ENCODE measurements at regions not wholly inside any gene's neighbourhood (a gene's known extent, or its start where the extent isn't known, plus 50 kb on each side); places are given as distances from the start of the nearest gene placed in this dataset.

GRCh38 chr13:65601855-65602254 is 1628.3 kb downstream of the PCDH9 start:
- Histone ChIP-seq H3K4me3 (no peak overlapping the region), H3K27me3 (no peaks in the 10 kb centered on the region), H3K4me1 (no peaks in the 10 kb centered on the region), H3K27ac (peak overlapping the region in 1 of 4 donors; percentile 11), H3K36me3 (no peaks in the 10 kb centered on the region), H3K9me3 (no peaks in the 10 kb centered on the region)
- TF ChIP-seq EP300 (IDR thresholded peaks at IDR 0.05) (no peak), CTCF (IDR thresholded peaks at IDR 0.05) (no peak), POLR2A (IDR thresholded peaks at IDR 0.05) (no peak)
- WGBS, 2 donors: 54 to 55% methylated on average over 1 of the region's 1 CpG
- no peak for DNase-seq (ENCODE audit: low spot score in 2 of 2)

- no peaks in the 10 kb centered on the region for H3K36me3 ChIP-seq
- peak overlapping the region in 1 of 4 donors; percentile 19 for H3K27ac ChIP-seq
- H3K4me3 ChIP-seq: no peak overlapping the region
- WGBS, 2 donors: 30 to 42% methylated on average over 4 of the region's 4 CpGs
- DNase-seq (ENCODE audit: low spot score in 2 of 2): no peak
- H3K9me3 ChIP-seq: no peaks in the 10 kb centered on the region
- H3K4me1 ChIP-seq: peaks cover 0 to under 1% (median 0%) of the 10 kb centered on the region in 4 donors
- TF ChIP-seq POLR2A (IDR thresholded peaks at IDR 0.05) (no peak), EP300 (IDR thresholded peaks at IDR 0.05) (no peak)
- H3K27me3 ChIP-seq: no peaks in the 10 kb centered on the region
Measured at GRCh38 chr13:65600702-65601101, 1629.4 kb downstream of the PCDH9 start.

GRCh38 chr13:65597839-65598818 is 1632.0 kb downstream of the PCDH9 start:
- DNase-seq (ENCODE audit: low spot score in 2 of 2): no peak
- Histone ChIP-seq H3K9me3 (no peaks in the 10 kb centered on the region), H3K27me3 (no peaks in the 10 kb centered on the region), H3K4me1 (peaks cover 0 to 16% (median 4%) of the 10 kb centered on the region in 4 donors), H3K4me3 (no peak overlapping the region), H3K27ac (peak overlapping the region in 3 of 4 donors; percentile 8 to 55 (median 32)), H3K36me3 (no peaks in the 10 kb centered on the region)
- no peak for TF ChIP-seq POLR2A (IDR thresholded peaks at IDR 0.05)
- TF ChIP-seq CTCF (IDR thresholded peaks at IDR 0.05): no peak
- peak in 1 of 2 donors; percentile 17 for TF ChIP-seq EP300 (IDR thresholded peaks at IDR 0.05)
- 62 to 78% methylated on average over 1 of the region's 1 CpG for WGBS, 2 donors

- Histone ChIP-seq H3K9me3 (no peaks in the 10 kb centered on the region), H3K27me3 (no peaks in the 10 kb centered on the region), H3K36me3 (no peaks in the 10 kb centered on the region), H3K4me3 (no peak overlapping the region), H3K4me1 (peaks cover 0 to 22% (median 4%) of the 10 kb centered on the region in 4 donors), H3K27ac (no peak overlapping the region)
- no peak for TF ChIP-seq CTCF (IDR thresholded peaks at IDR 0.05)
- no peak for TF ChIP-seq POLR2A (IDR thresholded peaks at IDR 0.05)
- no peak for TF ChIP-seq EP300 (IDR thresholded peaks at IDR 0.05)
- WGBS, 2 donors: 57 to 69% methylated on average over 2 of the region's 2 CpGs
- DNase-seq (ENCODE audit: low spot score in 2 of 2): no peak
Measured at GRCh38 chr13:65595916-65596315, 1634.2 kb downstream of the PCDH9 start.

- Histone ChIP-seq H3K27me3 (no peaks in the 10 kb centered on the region), H3K36me3 (no peaks in the 10 kb centered on the region), H3K27ac (no peak overlapping the region), H3K9me3 (peaks cover 0 to 2% (median 0%) of the 10 kb centered on the region in 4 donors), H3K4me1 (peaks cover 0 to 22% (median 4%) of the 10 kb centered on the region in 4 donors), H3K4me3 (no peak overlapping the region)
- WGBS, 2 donors: 20 to 24% methylated on average over 1 of the region's 1 CpG
- no peak for TF ChIP-seq CTCF (IDR thresholded peaks at IDR 0.05)
- TF ChIP-seq POLR2A (IDR thresholded peaks at IDR 0.05): no peak
- no peak for DNase-seq (ENCODE audit: low spot score in 2 of 2)
Measured at GRCh38 chr13:65594298-65594781, 1635.8 kb downstream of the PCDH9 start.
